Jurkat, Clone E6-1 (cell line): ENCODE measurements at regions not wholly inside any gene's neighbourhood (a gene's known extent, or its start where the extent isn't known, plus 50 kb on each side); places are given as distances from the start of the nearest gene placed in this dataset.

Experiments used
- DNase-seq: peaks from one replicate; pipeline ENCODE4 v3.0.0-alpha.2; 2011; ENCODE audit warnings: low read depth, low spot score
- H3K4me3 ChIP-seq: 2 replicates; pipeline ENCODE4 v1.5.1; 2011; ENCODE audit warnings: mild to moderate bottlenecking, low read length, control low read depth, moderate library complexity

- DNase-seq: peak; percentile 47
- no peak overlapping the region for H3K4me3 ChIP-seq
These were observed 482.0 kb upstream of the B3GAT1 start for GRCh38 chr11:134893810-134894685.

- no peak overlapping the region for H3K4me3 ChIP-seq
- DNase-seq: no peak
These were observed 478.4 kb upstream of the B3GAT1 start for GRCh38 chr11:134890446-134890845.

- no peak for DNase-seq
- H3K4me3 ChIP-seq: no peak overlapping the region
These were observed 477.8 kb upstream of the B3GAT1 start for GRCh38 chr11:134889832-134890231.

GRCh38 chr11:134888821-134889220, 476.8 kb upstream of the B3GAT1 start:
- H3K4me3 ChIP-seq: no peak overlapping the region
- DNase-seq: no peak

- DNase-seq: no peak
- no peak overlapping the region for H3K4me3 ChIP-seq
These were observed 475.9 kb upstream of the B3GAT1 start for GRCh38 chr11:134887896-134888295.

GRCh38 chr11:134883484-134883883, 471.4 kb upstream of the B3GAT1 start:
- no peak overlapping the region for H3K4me3 ChIP-seq
- DNase-seq: no peak

GRCh38 chr11:134882671-134883297, 470.7 kb upstream of the B3GAT1 start:
- DNase-seq: no peak
- no peak overlapping the region for H3K4me3 ChIP-seq

GRCh38 chr11:134882141-134882540, 470.1 kb upstream of the B3GAT1 start:
- no peak overlapping the region for H3K4me3 ChIP-seq
- no peak for DNase-seq

GRCh38 chr11:134880788-134881187, 468.7 kb upstream of the B3GAT1 start:
- H3K4me3 ChIP-seq: no peak overlapping the region
- no peak for DNase-seq

GRCh38 chr11:134879931-134880330, 467.9 kb upstream of the B3GAT1 start:
- H3K4me3 ChIP-seq: no peak overlapping the region
- no peak for DNase-seq

- H3K4me3 ChIP-seq: no peak overlapping the region
- DNase-seq: no peak
These were observed 467.3 kb upstream of the B3GAT1 start for GRCh38 chr11:134879341-134879740.

GRCh38 chr11:134878785-134879184, 466.7 kb upstream of the B3GAT1 start:
- no peak for DNase-seq
- no peak overlapping the region for H3K4me3 ChIP-seq

- DNase-seq: no peak
- no peak overlapping the region for H3K4me3 ChIP-seq
These were observed 464.2 kb upstream of the B3GAT1 start for GRCh38 chr11:134876226-134876625.

GRCh38 chr11:134866981-134867675, 455.1 kb upstream of the B3GAT1 start:
- H3K4me3 ChIP-seq: no peak overlapping the region
- no peak for DNase-seq

GRCh38 chr11:134866215-134866614, 454.2 kb upstream of the B3GAT1 start:
- no peak overlapping the region for H3K4me3 ChIP-seq
- DNase-seq: no peak

GRCh38 chr11:134864968-134865305, 452.9 kb upstream of the B3GAT1 start:
- no peak for DNase-seq

GRCh38 chr11:134864233-134864967, 452.4 kb upstream of the B3GAT1 start:
- no peak overlapping the region for H3K4me3 ChIP-seq
- no peak for DNase-seq

More at GRCh38 chr11:134864968-134865305, 452.9 kb upstream of the B3GAT1 start:
- H3K4me3 ChIP-seq: no peak overlapping the region

- DNase-seq: no peak
- H3K4me3 ChIP-seq: no peak overlapping the region
These were observed 451.3 kb upstream of the B3GAT1 start for GRCh38 chr11:134863294-134863693.

GRCh38 chr11:134862587-134863195, 450.6 kb upstream of the B3GAT1 start:
- no peak for DNase-seq
- no peak overlapping the region for H3K4me3 ChIP-seq
